Osteoblast (primary cell): ENCODE measurements at regions not wholly inside any gene's neighbourhood (a gene's known extent, or its start where the extent isn't known, plus 50 kb on each side); places are given as distances from the start of the nearest gene placed in this dataset.

ENCODE experiments used
- DNase-seq: peaks from one replicate; pipeline ENCODE4 v3.0.0; 2011; ENCODE audit warnings: low spot score, mixed read lengths; ENCODE audit not compliant: insufficient read length; ENCODE audit errors: missing footprints
- H2AFZ ChIP-seq: 2 replicates; pipeline ENCODE4 v1.6.0; 2011; ENCODE audit warnings: mild to moderate bottlenecking, low read length
- H3K27ac ChIP-seq: 2 replicates; pipeline ENCODE4 v1.5.1; 2011; ENCODE audit warnings: mild to moderate bottlenecking, low read depth, low read length, moderate library complexity
- H3K27me3 ChIP-seq: 2 replicates; pipeline ENCODE4 v1.6.0; 2012; ENCODE audit warnings: mild to moderate bottlenecking, control low read depth, inconsistent platforms, low read length, moderate library complexity; ENCODE audit not compliant: insufficient read depth
- H3K36me3 ChIP-seq: 2 replicates; pipeline ENCODE4 v1.5.1; 2011; ENCODE audit warnings: mild to moderate bottlenecking, low read length, control low read depth, moderate library complexity; ENCODE audit not compliant: insufficient read depth
- H3K4me1 ChIP-seq: 2 replicates; pipeline ENCODE4 v1.5.1; 2011; ENCODE audit warnings: mild to moderate bottlenecking, low read length, control low read depth, moderate library complexity; ENCODE audit not compliant: insufficient read depth
- H3K4me2 ChIP-seq: 2 replicates; pipeline ENCODE4 v1.6.0; 2011; ENCODE audit warnings: mild to moderate bottlenecking, low read length; ENCODE audit not compliant: insufficient read depth
- H3K4me3 ChIP-seq: fragments of 200-600 bp; sonication (generic); 3 replicates; pipeline ENCODE4 v1.5.1; 2012; ENCODE audit warnings: mild to moderate bottlenecking, low read length, inconsistent platforms; ENCODE audit not compliant: insufficient read depth
- H3K79me2 ChIP-seq: 2 replicates; pipeline ENCODE4 v1.6.0; 2012; ENCODE audit warnings: mild to moderate bottlenecking, low read length, control low read depth, inconsistent platforms; ENCODE audit not compliant: insufficient read depth
- H3K9me3 ChIP-seq: 2 replicates; pipeline ENCODE4 v1.5.1; 2011; ENCODE audit warnings: low read depth, low read length, control low read depth
- H4K20me1 ChIP-seq: 2 replicates; pipeline ENCODE4 v1.6.0; 2012; ENCODE audit warnings: mild to moderate bottlenecking, low read length, control low read depth; ENCODE audit not compliant: insufficient read depth
- CTCF ChIP-seq: IDR thresholded peaks from 2 replicates; pipeline ENCODE4 v1.5.1; 2011; ENCODE audit warnings: mild to moderate bottlenecking, low read depth, low read length, moderate library complexity; ENCODE audit errors: extremely low read depth

- no peaks in the 10 kb centered on the region for H3K36me3 ChIP-seq
- H3K9me3 ChIP-seq, result peaks cover 9% of the 10 kb centered on the region
- H3K27me3 ChIP-seq, result no peaks in the 10 kb centered on the region
- H3K79me2 ChIP-seq, result no peaks in the 10 kb centered on the region
- H4K20me1 ChIP-seq, result no peaks in the 10 kb centered on the region
- H3K4me1 ChIP-seq, result no peaks in the 10 kb centered on the region
- no peak overlapping the region for H3K27ac ChIP-seq
- no peak for TF ChIP-seq CTCF
- DNase-seq, result no peak
- no peak overlapping the region for H3K4me2 ChIP-seq
- no peak overlapping the region for H3K4me3 ChIP-seq
- H2AFZ ChIP-seq, result no peak overlapping the region
Measured at GRCh38 chr9:1514776-1515363, 464.7 kb downstream of the DMRT2 start.

GRCh38 chr9:1515557-1515956, 465.4 kb downstream of the DMRT2 start:
- H3K4me2 ChIP-seq, result no peak overlapping the region
- TF ChIP-seq CTCF, result no peak
- H3K36me3 ChIP-seq, result no peaks in the 10 kb centered on the region
- no peak overlapping the region for H2AFZ ChIP-seq
- no peaks in the 10 kb centered on the region for H4K20me1 ChIP-seq
- no peak overlapping the region for H3K4me3 ChIP-seq
- DNase-seq, result no peak
- no peak overlapping the region for H3K27ac ChIP-seq
- H3K4me1 ChIP-seq, result no peaks in the 10 kb centered on the region
- no peaks in the 10 kb centered on the region for H3K79me2 ChIP-seq
- peaks cover 8% of the 10 kb centered on the region for H3K9me3 ChIP-seq
- H3K27me3 ChIP-seq, result no peaks in the 10 kb centered on the region

GRCh38 chr9:1521547-1521946, 471.4 kb downstream of the DMRT2 start:
- Histone ChIP-seq H3K36me3 (no peaks in the 10 kb centered on the region), H3K79me2 (no peaks in the 10 kb centered on the region)
- TF ChIP-seq CTCF, result no peak

GRCh38 chr9:1522219-1522767, 472.1 kb downstream of the DMRT2 start:
- no peak overlapping the region for H3K4me3 ChIP-seq
- H3K4me2 ChIP-seq, result no peak overlapping the region
- no peak for TF ChIP-seq CTCF
- no peaks in the 10 kb centered on the region for H3K79me2 ChIP-seq
- no peak for DNase-seq
- no peaks in the 10 kb centered on the region for H4K20me1 ChIP-seq
- H3K4me1 ChIP-seq, result no peaks in the 10 kb centered on the region
- H3K9me3 ChIP-seq, result no peaks in the 10 kb centered on the region
- no peak overlapping the region for H2AFZ ChIP-seq
- H3K27ac ChIP-seq, result no peak overlapping the region
- no peaks in the 10 kb centered on the region for H3K36me3 ChIP-seq
- H3K27me3 ChIP-seq, result no peaks in the 10 kb centered on the region

More at GRCh38 chr9:1521547-1521946, 471.4 kb downstream of the DMRT2 start:
- Histone ChIP-seq H3K4me1 (no peaks in the 10 kb centered on the region), H4K20me1 (no peaks in the 10 kb centered on the region), H3K27me3 (no peaks in the 10 kb centered on the region), H3K9me3 (no peaks in the 10 kb centered on the region), H3K27ac (no peak overlapping the region), H3K4me2 (no peak overlapping the region), H3K4me3 (no peak overlapping the region), H2AFZ (no peak overlapping the region)
- DNase-seq, result no peak
